Fibroblast of mammary gland (primary cell): ENCODE measurements at regions not wholly inside any gene's neighbourhood (a gene's known extent, or its start where the extent isn't known, plus 50 kb on each side); places are given as distances from the start of the nearest gene placed in this dataset.
A peak's percentile ranks its signal among the peaks of the same experiment; 100 is the strongest.

Experiments
- DNase-seq: peaks from one replicate; pipeline ENCODE4 v3.0.0-alpha.2; 2010; ENCODE audit warnings: low read depth
- H3K4me3 ChIP-seq: 2 replicates; pipeline ENCODE4 v1.5.1; 2011; ENCODE audit warnings: low read depth, mild to moderate bottlenecking, low read length, moderate library complexity; ENCODE audit not compliant: control insufficient read depth
- TF ChIP-seq, protein P1 (sequence below): conservative IDR thresholded peaks from 2 replicates; pipeline ENCODE4 v1.5.1; 2011; ENCODE audit warnings: low read depth, low read length, inconsistent platforms; ENCODE audit not compliant: control insufficient read depth, insufficient read depth

- H3K4me3 ChIP-seq: no peak overlapping the region
- TF ChIP-seq, protein P1, sequence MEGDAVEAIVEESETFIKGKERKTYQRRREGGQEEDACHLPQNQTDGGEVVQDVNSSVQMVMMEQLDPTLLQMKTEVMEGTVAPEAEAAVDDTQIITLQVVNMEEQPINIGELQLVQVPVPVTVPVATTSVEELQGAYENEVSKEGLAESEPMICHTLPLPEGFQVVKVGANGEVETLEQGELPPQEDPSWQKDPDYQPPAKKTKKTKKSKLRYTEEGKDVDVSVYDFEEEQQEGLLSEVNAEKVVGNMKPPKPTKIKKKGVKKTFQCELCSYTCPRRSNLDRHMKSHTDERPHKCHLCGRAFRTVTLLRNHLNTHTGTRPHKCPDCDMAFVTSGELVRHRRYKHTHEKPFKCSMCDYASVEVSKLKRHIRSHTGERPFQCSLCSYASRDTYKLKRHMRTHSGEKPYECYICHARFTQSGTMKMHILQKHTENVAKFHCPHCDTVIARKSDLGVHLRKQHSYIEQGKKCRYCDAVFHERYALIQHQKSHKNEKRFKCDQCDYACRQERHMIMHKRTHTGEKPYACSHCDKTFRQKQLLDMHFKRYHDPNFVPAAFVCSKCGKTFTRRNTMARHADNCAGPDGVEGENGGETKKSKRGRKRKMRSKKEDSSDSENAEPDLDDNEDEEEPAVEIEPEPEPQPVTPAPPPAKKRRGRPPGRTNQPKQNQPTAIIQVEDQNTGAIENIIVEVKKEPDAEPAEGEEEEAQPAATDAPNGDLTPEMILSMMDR: no peak
- DNase-seq: peak; percentile 25
These were observed 252.0 kb downstream of the SKIDA1 start for GRCh38 chr10:21273400-21273968.

DNA sequence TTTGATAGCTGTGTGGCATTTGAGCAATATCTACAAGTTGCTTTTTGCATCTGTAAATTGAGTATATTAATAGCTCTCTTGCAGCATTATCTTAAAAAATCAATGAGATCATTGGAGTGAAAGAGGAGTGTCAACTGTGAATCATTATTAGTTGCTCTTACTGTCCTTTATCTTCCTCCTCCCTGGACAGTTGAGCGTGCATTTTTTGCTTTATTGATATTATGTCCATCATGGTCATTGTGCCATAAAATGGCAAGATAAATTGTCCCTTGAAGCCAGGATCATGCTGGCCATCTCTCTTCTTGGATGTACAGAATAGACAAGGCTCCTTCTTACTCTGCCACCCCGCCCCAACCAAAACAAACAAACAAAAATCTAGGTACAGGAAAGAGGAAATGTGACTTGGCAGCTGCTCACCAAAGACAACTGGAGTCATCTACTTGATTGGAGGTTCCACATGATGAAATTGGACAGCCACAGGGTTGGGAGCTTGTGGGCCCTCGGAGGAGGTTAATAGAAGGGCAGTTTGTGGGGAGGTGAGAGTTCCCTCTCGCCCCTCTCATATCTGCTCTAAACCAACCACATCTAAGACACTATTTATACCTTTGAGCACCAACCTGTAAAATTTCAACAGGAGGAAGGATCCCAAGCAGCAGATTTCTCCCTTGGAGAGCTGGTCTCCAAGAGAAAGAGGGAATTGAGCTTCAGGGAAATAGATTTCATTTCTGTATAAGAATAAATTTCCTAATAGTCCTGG lies 252.7 kb downstream of the SKIDA1 start:
- DNase-seq: no peak
- TF ChIP-seq, protein P1: no peak
- no peak overlapping the region for H3K4me3 ChIP-seq

DNA sequence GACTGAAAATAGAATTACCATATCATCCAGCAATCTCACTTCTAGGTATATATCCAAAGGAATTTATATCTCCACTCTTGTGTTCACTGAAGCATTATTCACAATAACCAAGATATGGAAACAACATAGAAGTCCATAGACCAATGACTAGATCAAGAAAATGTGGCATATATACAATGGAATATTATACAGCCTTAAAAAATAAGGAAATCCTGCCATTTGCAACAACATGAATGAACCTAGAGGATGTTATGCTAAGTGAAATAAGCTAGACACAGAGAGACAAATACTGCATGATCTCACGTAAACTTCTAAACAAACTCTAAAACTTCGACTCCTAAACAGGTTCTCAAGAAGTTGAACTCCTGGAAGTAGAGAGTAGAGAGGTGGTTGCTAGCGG lies 254.5 kb downstream of the SKIDA1 start:
- TF ChIP-seq, protein P1: no peak
- DNase-seq: no peak
- H3K4me3 ChIP-seq: no peak overlapping the region

DNA sequence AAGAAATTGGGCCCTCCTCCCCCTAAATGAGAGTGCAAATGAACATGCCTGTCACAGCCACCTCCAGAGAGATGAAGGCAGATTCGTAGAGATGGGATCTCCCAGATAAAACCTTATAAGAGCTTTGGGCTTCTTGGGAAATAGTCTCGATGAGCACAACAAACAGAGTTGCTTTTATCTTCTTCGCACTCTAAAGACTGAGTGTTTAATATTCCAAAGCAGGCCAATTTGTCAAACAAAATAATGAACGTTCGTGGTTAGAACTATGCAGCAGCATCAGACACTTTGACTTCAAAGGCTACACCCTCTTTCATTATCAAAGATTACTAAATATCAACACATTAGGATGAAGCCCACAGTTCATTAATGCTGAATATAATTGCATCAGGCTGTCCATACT lies 256.2 kb downstream of the SKIDA1 start:
- TF ChIP-seq, protein P1: no peak
- DNase-seq: no peak

DNA sequence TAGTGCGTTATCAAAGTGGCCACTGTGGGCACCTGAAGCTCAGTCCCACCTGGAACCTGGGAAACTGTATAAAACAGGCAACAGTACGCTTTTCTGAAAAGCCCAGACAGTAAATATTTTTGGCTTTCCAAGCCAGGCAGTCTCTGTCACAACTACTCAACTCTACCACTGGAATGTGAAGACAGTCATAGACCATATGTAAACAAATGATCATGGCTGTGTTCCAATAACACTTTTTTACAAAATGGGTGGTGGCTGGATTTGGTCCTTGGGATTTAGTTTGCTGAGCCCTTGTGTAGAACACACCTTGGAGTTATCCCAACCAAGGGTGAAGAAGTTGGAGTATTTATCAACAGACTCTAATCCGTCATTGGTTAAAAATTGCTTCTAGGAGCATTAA lies 259.9 kb downstream of the SKIDA1 start:
- H3K4me3 ChIP-seq: no peak overlapping the region
- TF ChIP-seq, protein P1: no peak
- peak; percentile 78 for DNase-seq

More for the DNA sequence above, 256.2 kb downstream of the SKIDA1 start:
- H3K4me3 ChIP-seq: no peak overlapping the region

- DNase-seq: no peak
- no peak overlapping the region for H3K4me3 ChIP-seq
- TF ChIP-seq, protein P1: no peak
These were observed 261.2 kb downstream of the SKIDA1 start for GRCh38 chr10:21264271-21264670.
